Astrocyte (in vitro differentiated cells and primary cell): ENCODE measurements at regions not wholly inside any gene's neighbourhood (a gene's known extent, or its start where the extent isn't known, plus 50 kb on each side); places are given as distances from the start of the nearest gene placed in this dataset.

Source experiments
- DNase-seq: peaks from one replicate; pipeline ENCODE4 v3.0.0-alpha.2; 2010; ENCODE audit warnings: low read depth
- FAIRE-seq: peaks from 2 replicates; lab custom pipeline; 2011; peaks lifted over from hg19 to GRCh38; lab: Jason Lieb, UNC
- H2AFZ ChIP-seq: 2 replicates; pipeline ENCODE4 v1.6.0; 2012; ENCODE audit warnings: low read depth, low read length, inconsistent platforms
- H3K27ac ChIP-seq: 2 replicates; pipeline ENCODE4 v1.5.1; 2011; ENCODE audit warnings: low read depth, low read length, inconsistent platforms
- H3K27me3 ChIP-seq: 2 replicates; pipeline ENCODE4 v1.6.0; 2011; ENCODE audit warnings: low read length, inconsistent platforms; ENCODE audit not compliant: insufficient read depth
- H3K36me3 ChIP-seq: 2 replicates; pipeline ENCODE4 v1.5.1; 2011; ENCODE audit warnings: low read length, inconsistent platforms; ENCODE audit not compliant: insufficient read depth
- H3K4me1 ChIP-seq: 2 replicates; pipeline ENCODE4 v1.5.1; 2011; ENCODE audit warnings: low read length, inconsistent platforms; ENCODE audit not compliant: insufficient read depth
- H3K4me2 ChIP-seq: 2 replicates; pipeline ENCODE4 v1.6.0; 2012; ENCODE audit warnings: low read length, inconsistent platforms
- H3K4me3 ChIP-seq: 2 replicates; pipeline ENCODE4 v1.5.1; 2011; ENCODE audit warnings: low read depth, mild to moderate bottlenecking, low read length, inconsistent platforms; ENCODE audit not compliant: insufficient read depth
- H3K79me2 ChIP-seq: 2 replicates; pipeline ENCODE4 v1.6.0; 2012; ENCODE audit warnings: mild to moderate bottlenecking, low read length, inconsistent platforms; ENCODE audit not compliant: insufficient read depth
- H3K9ac ChIP-seq: 2 replicates; pipeline ENCODE4 v1.6.0; 2012; ENCODE audit warnings: mild to moderate bottlenecking, low read length, inconsistent platforms
- H3K9me3 ChIP-seq: 2 replicates; pipeline ENCODE4 v1.5.1; 2012; ENCODE audit warnings: low read depth, mild to moderate bottlenecking, low read length, inconsistent platforms; ENCODE audit not compliant: insufficient read depth
- H4K20me1 ChIP-seq: 2 replicates; pipeline ENCODE4 v1.6.0; 2012; ENCODE audit warnings: low read length, inconsistent platforms; ENCODE audit not compliant: insufficient read depth
- H3K27ac Mint-ChIP-seq: one replicate; pipeline ENCODE4 v1.8.0; 2021; ENCODE audit warnings: mild to moderate bottlenecking, mixed read lengths; ENCODE audit not compliant: unreplicated experiment
- H3K27me3 Mint-ChIP-seq: one replicate; pipeline ENCODE4 v1.8.0; 2021; ENCODE audit warnings: low read depth, mixed read lengths; ENCODE audit not compliant: unreplicated experiment
- H3K36me3 Mint-ChIP-seq: one replicate; pipeline ENCODE4 v1.8.0; 2021; ENCODE audit warnings: low read depth, mixed read lengths; ENCODE audit not compliant: unreplicated experiment
- H3K4me1 Mint-ChIP-seq: one replicate; pipeline ENCODE4 v1.8.0; 2021; ENCODE audit warnings: low read depth, mixed read lengths; ENCODE audit not compliant: unreplicated experiment
- H3K4me3 Mint-ChIP-seq: one replicate; pipeline ENCODE4 v1.8.0; 2021; ENCODE audit warnings: mild to moderate bottlenecking, moderate library complexity, mixed read lengths; ENCODE audit not compliant: unreplicated experiment
- H3K9me3 Mint-ChIP-seq: one replicate; pipeline ENCODE4 v1.8.0; 2021; ENCODE audit warnings: mild to moderate bottlenecking, mixed read lengths; ENCODE audit not compliant: unreplicated experiment
- CTCF ChIP-seq: IDR thresholded peaks from 2 replicates; pipeline ENCODE4 v1.5.1; 2011; ENCODE audit warnings: low read depth, mild to moderate bottlenecking, inconsistent platforms, low read length, moderate library complexity; ENCODE audit not compliant: insufficient read depth
- EZH2 ChIP-seq: IDR thresholded peaks from 2 replicates; pipeline ENCODE4 v1.6.1; 2012; ENCODE audit warnings: mild to moderate bottlenecking, low read length, inconsistent platforms; ENCODE audit not compliant: insufficient read depth

- FAIRE-seq, result no peak
- Histone ChIP-seq H3K4me3 (no peak overlapping the region), H3K4me2 (no peak overlapping the region), H2AFZ (no peak overlapping the region), H3K36me3 (no peaks in the 10 kb centered on the region), H3K9ac (no peak overlapping the region), H3K9me3 (no peaks in the 10 kb centered on the region), H4K20me1 (no peaks in the 10 kb centered on the region), H3K27me3 (no peaks in the 10 kb centered on the region), H3K4me1 (no peaks in the 10 kb centered on the region), H3K79me2 (no peaks in the 10 kb centered on the region), H3K27ac (no peak overlapping the region)
- H3K4me3 Mint-ChIP-seq, result no peak overlapping the region
- no peaks in the 10 kb centered on the region for H3K4me1 Mint-ChIP-seq
- no peak for TF ChIP-seq CTCF
- TF ChIP-seq EZH2, result no peak
- no peaks in the 10 kb centered on the region for H3K9me3 Mint-ChIP-seq
- H3K36me3 Mint-ChIP-seq, result no peaks in the 10 kb centered on the region
- no peak for DNase-seq
- no peak overlapping the region for H3K27ac Mint-ChIP-seq
- H3K27me3 Mint-ChIP-seq, result no peaks in the 10 kb centered on the region
Observed at GRCh38 chr16:60304720-60305119, 1570.6 kb upstream of the GOT2 start.

- no peaks in the 10 kb centered on the region for H3K79me2 ChIP-seq
- FAIRE-seq (no peak), DNase-seq (no peak)
- no peak overlapping the region for H2AFZ ChIP-seq
- no peaks in the 10 kb centered on the region for H4K20me1 ChIP-seq
- no peak overlapping the region for H3K27ac Mint-ChIP-seq
- no peak for TF ChIP-seq EZH2
- TF ChIP-seq CTCF, result no peak
- no peaks in the 10 kb centered on the region for H3K9me3 ChIP-seq
- H3K9me3 Mint-ChIP-seq, result no peaks in the 10 kb centered on the region
- H3K4me1 ChIP-seq, result no peaks in the 10 kb centered on the region
- H3K4me3 Mint-ChIP-seq, result no peak overlapping the region
- H3K27me3 ChIP-seq, result no peaks in the 10 kb centered on the region
- H3K36me3 ChIP-seq, result no peaks in the 10 kb centered on the region
- no peak overlapping the region for H3K27ac ChIP-seq
- no peak overlapping the region for H3K4me3 ChIP-seq
- no peak overlapping the region for H3K4me2 ChIP-seq
- H3K9ac ChIP-seq, result no peak overlapping the region
- no peaks in the 10 kb centered on the region for H3K27me3 Mint-ChIP-seq
- no peaks in the 10 kb centered on the region for H3K4me1 Mint-ChIP-seq
- no peaks in the 10 kb centered on the region for H3K36me3 Mint-ChIP-seq
Observed at GRCh38 chr16:60304066-60304465, 1570.0 kb upstream of the GOT2 start.

DNA sequence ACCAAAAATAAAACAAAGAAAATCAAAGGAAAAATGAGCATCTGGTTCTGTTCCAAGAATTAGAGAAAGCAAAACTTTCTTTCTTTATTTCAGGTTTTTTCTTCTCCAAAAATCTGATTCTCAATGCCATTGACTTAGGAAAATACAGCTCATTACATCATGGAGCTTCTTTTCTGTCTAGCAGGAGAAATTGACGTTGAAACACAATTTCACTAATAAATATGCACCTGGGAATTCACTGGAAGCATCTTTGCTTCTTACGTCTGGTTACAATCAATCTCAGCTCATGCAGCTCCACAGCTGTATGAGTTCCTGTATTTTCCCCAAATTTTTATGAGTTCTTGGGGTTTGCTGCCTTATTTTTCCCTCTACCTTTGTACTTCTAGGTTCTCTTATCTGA lies 1568.6 kb upstream of the GOT2 start:
- no peaks in the 10 kb centered on the region for H3K27me3 ChIP-seq
- no peak for DNase-seq
- TF ChIP-seq CTCF (no peak), EZH2 (no peak)
- H3K36me3 ChIP-seq, result no peaks in the 10 kb centered on the region
- no peaks in the 10 kb centered on the region for H4K20me1 ChIP-seq
- Mint-ChIP-seq H3K27me3 (no peaks in the 10 kb centered on the region), H3K36me3 (no peaks in the 10 kb centered on the region), H3K4me1 (no peaks in the 10 kb centered on the region), H3K27ac (no peak overlapping the region), H3K4me3 (no peak overlapping the region), H3K9me3 (no peaks in the 10 kb centered on the region)
- no peak overlapping the region for H3K27ac ChIP-seq
- no peaks in the 10 kb centered on the region for H3K4me1 ChIP-seq
- no peak overlapping the region for H3K4me2 ChIP-seq
- no peak overlapping the region for H2AFZ ChIP-seq
- H3K9ac ChIP-seq, result no peak overlapping the region
- no peaks in the 10 kb centered on the region for H3K9me3 ChIP-seq
- no peaks in the 10 kb centered on the region for H3K79me2 ChIP-seq
- H3K4me3 ChIP-seq, result no peak overlapping the region
- FAIRE-seq, result no peak
